CD14-positive monocyte (primary cell): ENCODE measurements at regions not wholly inside any gene's neighbourhood (a gene's known extent, or its start where the extent isn't known, plus 50 kb on each side); places are given as distances from the start of the nearest gene placed in this dataset.

Experiments
- DNase-seq, 3 donors: peaks; one replicate each; pipeline ENCODE4 v3.0.0-alpha.2; 2011 to 2022
- H2AFZ ChIP-seq: 2 replicates; pipeline ENCODE4 v1.6.0; 2012; ENCODE audit warnings: mild to moderate bottlenecking, low read depth, low read length, inconsistent platforms; ENCODE audit not compliant: insufficient read depth, poor library complexity, severe bottlenecking
- H3K27ac ChIP-seq, 2 donors: 1 replicate in 1 of 2; 2 replicates in 1 of 2; pipeline ENCODE4 v1.5.1; 2012 to 2013; ENCODE audit warnings: low read length in 2 of 2, control low read depth in 1 of 2, inconsistent platforms in 1 of 2, low read depth in 1 of 2, mild to moderate bottlenecking in 1 of 2
- H3K27me3 ChIP-seq, 2 donors: one replicate each; pipeline versions ENCODE4 v1.6.0 to v1.6.1; 2011 to 2013; ENCODE audit warnings: low read length in 2 of 2; ENCODE audit not compliant: control insufficient read depth in 2 of 2, insufficient read depth in 2 of 2
- H3K36me3 ChIP-seq, 2 donors: replicated peaks in 1 of 2; 1 replicate in 1 of 2; 2 replicates in 1 of 2; pipeline versions ENCODE4 v1.5.1 to v1.6.1; 2012 to 2013; ENCODE audit warnings: low read length in 2 of 2, control low read depth in 1 of 2, inconsistent platforms in 1 of 2, mild to moderate bottlenecking in 1 of 2; ENCODE audit not compliant: insufficient read depth in 2 of 2, control insufficient read depth in 1 of 2
- H3K4me1 ChIP-seq, 2 donors: 1 replicate in 1 of 2; 2 replicates in 1 of 2; pipeline versions ENCODE4 v1.5.1 to v1.6.1; 2012 to 2013; ENCODE audit warnings: low read length in 2 of 2, control low read depth in 1 of 2, inconsistent platforms in 1 of 2, mild to moderate bottlenecking in 1 of 2, moderate library complexity in 1 of 2; ENCODE audit not compliant: insufficient read depth in 2 of 2, control insufficient read depth in 1 of 2
- H3K4me2 ChIP-seq: replicated peaks from 2 replicates; pipeline ENCODE3; 2012; ENCODE audit warnings: low read length, moderate library complexity, mild to moderate bottlenecking; ENCODE audit not compliant: poor library complexity, severe bottlenecking; ENCODE audit errors: extremely low read depth
- H3K4me3 ChIP-seq, 3 experiments: fragments of 200-600 bp in 1 of 3; sonication (generic) in 1 of 3; replicated peaks in 1 of 3; 1 replicate in 2 of 3; 2 replicates in 1 of 3; pipeline ENCODE4 v1.5.1; 2011 to 2013; ENCODE audit warnings: low read length in 3 of 3, mild to moderate bottlenecking in 3 of 3, control low read depth in 2 of 3, low read depth in 2 of 3, inconsistent platforms in 1 of 3, moderate library complexity in 1 of 3
- H3K79me2 ChIP-seq: 2 replicates; pipeline ENCODE4 v1.6.0; 2012; ENCODE audit warnings: mild to moderate bottlenecking, control low read depth, inconsistent platforms, low read length, moderate library complexity; ENCODE audit not compliant: insufficient read depth
- H3K9ac ChIP-seq: 2 replicates; pipeline ENCODE4 v1.6.0; 2017; ENCODE audit warnings: low read length, mild to moderate bottlenecking; ENCODE audit not compliant: insufficient read depth, poor library complexity, severe bottlenecking
- H3K9me3 ChIP-seq, 2 donors: replicated peaks in 1 of 2; 1 replicate in 1 of 2; 2 replicates in 1 of 2; pipeline versions ENCODE4 v1.5.1 to v1.6.1; 2012 to 2013; ENCODE audit warnings: low read length in 2 of 2, control low read depth in 1 of 2; ENCODE audit not compliant: control insufficient read depth in 1 of 2, insufficient read depth in 1 of 2
- H4K20me1 ChIP-seq: 2 replicates; pipeline ENCODE4 v1.6.0; 2012; ENCODE audit warnings: mild to moderate bottlenecking, low read length, control low read depth, moderate library complexity; ENCODE audit not compliant: insufficient read depth
- H3K27ac Mint-ChIP-seq, 7 donors: one replicate each; pipeline ENCODE4 v1.8.0; 2020; ENCODE audit warnings: mild to moderate bottlenecking in 7 of 7, mixed read lengths in 7 of 7, moderate library complexity in 6 of 7, inconsistent platforms in 2 of 7
- H3K27me3 Mint-ChIP-seq, 3 donors: one replicate each; pipeline ENCODE4 v1.8.0; 2021 to 2022; ENCODE audit warnings: low read depth in 3 of 3, mild to moderate bottlenecking in 3 of 3, mixed read lengths in 3 of 3, moderate library complexity in 3 of 3, inconsistent platforms in 1 of 3
- H3K36me3 Mint-ChIP-seq, 2 donors: one replicate each; pipeline ENCODE4 v1.8.0; 2020; ENCODE audit warnings: mixed read lengths in 2 of 2, inconsistent platforms in 1 of 2, mild to moderate bottlenecking in 1 of 2
- H3K4me1 Mint-ChIP-seq: one replicate; pipeline ENCODE4 v1.8.0; 2020; ENCODE audit warnings: mild to moderate bottlenecking, mixed read lengths
- H3K4me3 Mint-ChIP-seq, 2 donors: one replicate each; pipeline ENCODE4 v1.8.0; 2020; ENCODE audit warnings: mild to moderate bottlenecking in 2 of 2, mixed read lengths in 2 of 2, moderate library complexity in 1 of 2
- H3K9me3 Mint-ChIP-seq, 7 donors: one replicate each; pipeline ENCODE4 v1.8.0; 2020 to 2022; ENCODE audit warnings: mixed read lengths in 7 of 7, mild to moderate bottlenecking in 6 of 7, moderate library complexity in 6 of 7, inconsistent platforms in 2 of 7
- WGBS: methylation state at CpG from one replicate; pipeline ENCODE4 v1.1.5; 2013; ENCODE audit warnings: missing lambda C conversion rate; ENCODE audit not compliant: insufficient coverage; 5-methylcytosine and 5-hydroxymethylcytosine counted together
- intact Hi-C, 2 donors: fragments of 100-400 bp; cut with micrococcal nuclease; formaldehyde crosslinking; loops; one replicate each; pipeline versions ENCODE4 v1.15.0 to v1.15.1; 2023
- TF ChIP-seq, protein P1 (sequence below): fragments of 200-600 bp; IDR thresholded peaks from one replicate; pipeline ENCODE4 v1.8.0; 2022; ENCODE audit warnings: antibody characterized with exemption, mild to moderate bottlenecking

- no peak overlapping the region for H3K4me2 ChIP-seq
- H4K20me1 ChIP-seq: no peaks in the 10 kb centered on the region
- peaks cover 8 to 19% of the 10 kb centered on the region in 2 donors for H3K27me3 ChIP-seq
- Mint-ChIP-seq H3K9me3 (peaks cover 0 to 3% (median 0%) of the 10 kb centered on the region in 7 donors), H3K4me1 (no peaks in the 10 kb centered on the region), H3K27me3 (peaks cover 19 to 30% (median 23%) of the 10 kb centered on the region in 3 donors), H3K4me3 (no peak overlapping the region), H3K27ac (no peak overlapping the region), H3K36me3 (no peaks in the 10 kb centered on the region)
- intact Hi-C loops: no loop called here
- H2AFZ ChIP-seq: no peak overlapping the region
- H3K9ac ChIP-seq: no peak overlapping the region
- no peak overlapping the region for H3K4me3 ChIP-seq
- TF ChIP-seq, protein P1, sequence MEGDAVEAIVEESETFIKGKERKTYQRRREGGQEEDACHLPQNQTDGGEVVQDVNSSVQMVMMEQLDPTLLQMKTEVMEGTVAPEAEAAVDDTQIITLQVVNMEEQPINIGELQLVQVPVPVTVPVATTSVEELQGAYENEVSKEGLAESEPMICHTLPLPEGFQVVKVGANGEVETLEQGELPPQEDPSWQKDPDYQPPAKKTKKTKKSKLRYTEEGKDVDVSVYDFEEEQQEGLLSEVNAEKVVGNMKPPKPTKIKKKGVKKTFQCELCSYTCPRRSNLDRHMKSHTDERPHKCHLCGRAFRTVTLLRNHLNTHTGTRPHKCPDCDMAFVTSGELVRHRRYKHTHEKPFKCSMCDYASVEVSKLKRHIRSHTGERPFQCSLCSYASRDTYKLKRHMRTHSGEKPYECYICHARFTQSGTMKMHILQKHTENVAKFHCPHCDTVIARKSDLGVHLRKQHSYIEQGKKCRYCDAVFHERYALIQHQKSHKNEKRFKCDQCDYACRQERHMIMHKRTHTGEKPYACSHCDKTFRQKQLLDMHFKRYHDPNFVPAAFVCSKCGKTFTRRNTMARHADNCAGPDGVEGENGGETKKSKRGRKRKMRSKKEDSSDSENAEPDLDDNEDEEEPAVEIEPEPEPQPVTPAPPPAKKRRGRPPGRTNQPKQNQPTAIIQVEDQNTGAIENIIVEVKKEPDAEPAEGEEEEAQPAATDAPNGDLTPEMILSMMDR: no peak
- H3K9me3 ChIP-seq: peaks cover 0 to 6% of the 10 kb centered on the region in 2 donors
- no peak for DNase-seq
- no peaks in the 10 kb centered on the region for H3K4me1 ChIP-seq
- H3K36me3 ChIP-seq: no peaks in the 10 kb centered on the region
- WGBS: 98% methylated on average over 6 of the region's 7 CpGs
- H3K27ac ChIP-seq: no peak overlapping the region
- H3K79me2 ChIP-seq: no peaks in the 10 kb centered on the region
Measured at GRCh38 chr15:77825546-77825945, 192.8 kb upstream of the LINGO1 start.

GRCh38 chr15:77825252-77825542, 192.5 kb upstream of the LINGO1 start:
- Mint-ChIP-seq H3K4me1 (no peaks in the 10 kb centered on the region), H3K27ac (no peak overlapping the region), H3K36me3 (no peaks in the 10 kb centered on the region), H3K9me3 (peaks cover 0 to 6% (median 0%) of the 10 kb centered on the region in 7 donors), H3K4me3 (no peak overlapping the region), H3K27me3 (peaks cover 22 to 33% (median 27%) of the 10 kb centered on the region in 3 donors)
- WGBS: 91% methylated on average over 2 of the region's 3 CpGs
- Histone ChIP-seq H3K27me3 (peaks cover 12 to 23% of the 10 kb centered on the region in 2 donors), H2AFZ (no peak overlapping the region), H3K4me2 (no peak overlapping the region), H3K27ac (no peak overlapping the region), H3K79me2 (no peaks in the 10 kb centered on the region), H3K4me3 (no peak overlapping the region), H3K9ac (no peak overlapping the region), H4K20me1 (no peaks in the 10 kb centered on the region), H3K9me3 (peaks cover 0 to 7% of the 10 kb centered on the region in 2 donors), H3K36me3 (no peaks in the 10 kb centered on the region), H3K4me1 (no peaks in the 10 kb centered on the region)
- intact Hi-C loops: no loop called here
- no peak for DNase-seq
- TF ChIP-seq, protein P1: no peak
